ENCODE measurements at regions not wholly inside any gene's neighbourhood (a gene's known extent, or its start where the extent isn't known, plus 50 kb on each side); places are given as distances from the start of the nearest gene placed in this dataset.

DNA sequence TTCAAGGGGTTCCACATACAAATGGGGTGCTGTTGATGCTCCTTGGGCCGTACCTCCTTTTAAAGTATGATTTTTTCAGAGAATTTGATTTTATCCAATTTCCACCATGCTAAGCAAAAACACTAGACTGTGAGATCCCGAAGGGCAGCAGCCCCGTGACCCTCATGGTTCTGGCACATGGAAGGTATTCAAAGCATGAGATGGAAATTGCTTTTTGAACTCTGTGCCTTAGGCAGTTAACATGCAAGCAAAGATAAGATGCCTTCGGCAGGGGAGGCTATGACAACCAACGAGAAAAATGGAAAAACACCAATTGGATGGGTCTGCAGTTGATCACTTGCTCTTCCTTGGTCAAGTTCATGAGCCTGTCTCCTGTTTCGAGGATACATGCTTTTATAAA is 120.8 kb upstream of the DIO3 start:
- Histone ChIP-seq H3K4me1 (peaks cover 0 to 2% (median 0%) of the 10 kb centered on the region in 4 donors), H3K9me3 (no peaks in the 10 kb centered on the region), H3K27ac (no peak overlapping the region), H3K27me3 (no peaks in the 10 kb centered on the region), H3K4me3 (no peak overlapping the region), H3K36me3 (no peaks in the 10 kb centered on the region)
- no peak for DNase-seq
- TF ChIP-seq, protein P1, sequence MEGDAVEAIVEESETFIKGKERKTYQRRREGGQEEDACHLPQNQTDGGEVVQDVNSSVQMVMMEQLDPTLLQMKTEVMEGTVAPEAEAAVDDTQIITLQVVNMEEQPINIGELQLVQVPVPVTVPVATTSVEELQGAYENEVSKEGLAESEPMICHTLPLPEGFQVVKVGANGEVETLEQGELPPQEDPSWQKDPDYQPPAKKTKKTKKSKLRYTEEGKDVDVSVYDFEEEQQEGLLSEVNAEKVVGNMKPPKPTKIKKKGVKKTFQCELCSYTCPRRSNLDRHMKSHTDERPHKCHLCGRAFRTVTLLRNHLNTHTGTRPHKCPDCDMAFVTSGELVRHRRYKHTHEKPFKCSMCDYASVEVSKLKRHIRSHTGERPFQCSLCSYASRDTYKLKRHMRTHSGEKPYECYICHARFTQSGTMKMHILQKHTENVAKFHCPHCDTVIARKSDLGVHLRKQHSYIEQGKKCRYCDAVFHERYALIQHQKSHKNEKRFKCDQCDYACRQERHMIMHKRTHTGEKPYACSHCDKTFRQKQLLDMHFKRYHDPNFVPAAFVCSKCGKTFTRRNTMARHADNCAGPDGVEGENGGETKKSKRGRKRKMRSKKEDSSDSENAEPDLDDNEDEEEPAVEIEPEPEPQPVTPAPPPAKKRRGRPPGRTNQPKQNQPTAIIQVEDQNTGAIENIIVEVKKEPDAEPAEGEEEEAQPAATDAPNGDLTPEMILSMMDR (IDR thresholded peaks at IDR 0.05), result no peak
- no peak for TF ChIP-seq POLR2A (IDR thresholded peaks at IDR 0.05)

DNA sequence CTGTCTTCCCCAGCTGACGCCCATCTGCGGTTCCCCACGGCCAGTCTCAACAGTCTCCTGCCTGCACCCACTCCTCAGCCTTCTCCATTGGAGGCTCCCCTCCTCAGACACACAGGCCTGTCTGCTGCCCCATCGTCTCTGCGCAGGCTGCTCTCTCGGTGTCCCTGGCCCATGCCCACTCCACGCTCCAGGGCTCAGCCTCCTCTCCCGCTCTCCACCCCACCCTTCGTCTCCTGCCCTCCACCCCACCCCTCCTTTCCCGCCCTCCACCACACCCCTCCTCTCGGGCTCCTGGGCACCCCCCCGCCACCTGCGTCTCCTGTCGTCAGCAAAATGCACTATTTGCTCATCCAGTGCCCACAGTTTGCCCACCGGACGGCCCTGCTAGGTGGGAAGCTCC is 119.6 kb upstream of the DIO3 start:
- DNase-seq, result no peak
- H3K4me1 ChIP-seq, result peaks cover 0 to 4% (median 0%) of the 10 kb centered on the region in 4 donors
- H3K27ac ChIP-seq, result no peak overlapping the region
- no peaks in the 10 kb centered on the region for H3K27me3 ChIP-seq
- H3K4me3 ChIP-seq, result no peak overlapping the region
- H3K9me3 ChIP-seq, result no peaks in the 10 kb centered on the region
- TF ChIP-seq POLR2A (IDR thresholded peaks at IDR 0.05), result no peak
- TF ChIP-seq, protein P1 (IDR thresholded peaks at IDR 0.05), result no peak
- H3K36me3 ChIP-seq, result no peaks in the 10 kb centered on the region

DNA sequence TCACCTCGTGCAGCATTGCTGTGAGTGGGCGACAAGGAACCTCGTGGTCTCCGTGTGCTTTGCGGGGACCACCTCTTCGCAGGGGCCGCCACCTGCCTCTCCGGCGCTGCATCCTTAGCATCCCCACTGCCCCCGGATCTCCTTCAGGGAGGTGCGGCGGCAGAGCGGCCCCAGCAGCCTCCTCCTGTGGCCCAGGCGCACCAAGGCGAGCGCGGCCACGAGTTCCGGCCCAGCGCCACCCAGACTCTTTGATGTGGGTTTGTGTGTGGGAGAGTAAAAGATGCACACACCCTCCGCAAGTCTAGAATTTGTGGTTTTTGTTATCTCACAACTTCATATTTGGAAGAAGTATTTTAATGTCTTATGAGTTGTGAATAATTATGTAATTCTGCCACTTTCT is 118.8 kb upstream of the DIO3 start:
- no peaks in the 10 kb centered on the region for H3K36me3 ChIP-seq
- peaks cover 0 to 4% (median 0%) of the 10 kb centered on the region in 4 donors for H3K4me1 ChIP-seq
- no peaks in the 10 kb centered on the region for H3K9me3 ChIP-seq
- H3K27me3 ChIP-seq, result no peaks in the 10 kb centered on the region
- DNase-seq, result no peak
- no peak overlapping the region for H3K27ac ChIP-seq
- no peak overlapping the region for H3K4me3 ChIP-seq
- no peak for TF ChIP-seq POLR2A (IDR thresholded peaks at IDR 0.05)
- TF ChIP-seq, protein P1 (IDR thresholded peaks at IDR 0.05), result no peak

DNA sequence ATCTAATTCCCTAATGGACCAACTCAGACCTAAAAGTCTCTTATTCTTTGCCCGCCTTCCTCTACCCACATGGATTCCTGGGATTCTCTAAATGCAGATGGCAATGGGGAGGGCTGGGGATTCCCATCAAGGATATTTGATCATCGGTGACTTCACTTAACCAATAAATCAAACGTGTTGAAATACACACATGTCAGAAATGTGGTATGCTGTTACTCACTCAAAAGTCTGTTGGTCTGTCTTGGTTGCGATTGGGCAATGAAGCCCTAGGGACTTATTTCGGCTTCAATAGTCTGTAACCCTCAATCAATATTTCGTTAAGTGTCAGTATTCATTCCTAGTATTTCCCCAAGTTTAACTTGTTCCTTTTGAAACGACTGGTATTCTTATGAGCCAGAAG is 117.2 kb upstream of the DIO3 start:
- Histone ChIP-seq H3K36me3 (no peaks in the 10 kb centered on the region), H3K4me1 (peaks cover 0 to 4% (median 0%) of the 10 kb centered on the region in 4 donors), H3K27me3 (no peaks in the 10 kb centered on the region), H3K4me3 (no peak overlapping the region), H3K9me3 (no peaks in the 10 kb centered on the region), H3K27ac (no peak overlapping the region)
- TF ChIP-seq, protein P1 (IDR thresholded peaks at IDR 0.05), result no peak
- no peak for DNase-seq

DNA sequence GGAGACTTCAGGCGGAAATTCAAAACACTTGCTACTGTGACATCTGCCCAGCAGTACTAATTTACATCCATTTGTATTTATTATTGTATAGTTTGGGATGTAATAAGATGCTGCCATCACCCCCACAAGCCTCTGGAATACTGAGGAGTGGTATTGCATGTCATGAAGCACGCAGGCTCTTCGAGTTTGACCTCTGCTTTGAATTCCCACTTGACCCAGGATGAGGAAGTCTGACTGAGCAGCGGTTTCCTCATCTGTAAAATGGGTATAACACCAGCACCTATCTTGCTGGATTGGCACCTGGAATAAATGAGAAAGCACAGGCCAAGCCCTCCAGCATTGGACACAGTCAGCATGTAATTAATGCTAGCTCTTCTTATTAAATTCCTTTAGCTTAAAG is 116.0 kb upstream of the DIO3 start:
- no peak overlapping the region for H3K27ac ChIP-seq

More for the DNA sequence above, 116.0 kb upstream of the DIO3 start:
- Histone ChIP-seq H3K4me1 (peaks cover 0 to 4% (median 0%) of the 10 kb centered on the region in 4 donors), H3K27me3 (no peaks in the 10 kb centered on the region), H3K4me3 (no peak overlapping the region), H3K9me3 (no peaks in the 10 kb centered on the region), H3K36me3 (no peaks in the 10 kb centered on the region)
- DNase-seq, result no peak
- no peak for TF ChIP-seq POLR2A (IDR thresholded peaks at IDR 0.05)
- TF ChIP-seq, protein P1 (IDR thresholded peaks at IDR 0.05), result no peak
